ENCODE measurements at regions not wholly inside any gene's neighbourhood (a gene's known extent, or its start where the extent isn't known, plus 50 kb on each side); places are given as distances from the start of the nearest gene placed in this dataset.

DNA sequence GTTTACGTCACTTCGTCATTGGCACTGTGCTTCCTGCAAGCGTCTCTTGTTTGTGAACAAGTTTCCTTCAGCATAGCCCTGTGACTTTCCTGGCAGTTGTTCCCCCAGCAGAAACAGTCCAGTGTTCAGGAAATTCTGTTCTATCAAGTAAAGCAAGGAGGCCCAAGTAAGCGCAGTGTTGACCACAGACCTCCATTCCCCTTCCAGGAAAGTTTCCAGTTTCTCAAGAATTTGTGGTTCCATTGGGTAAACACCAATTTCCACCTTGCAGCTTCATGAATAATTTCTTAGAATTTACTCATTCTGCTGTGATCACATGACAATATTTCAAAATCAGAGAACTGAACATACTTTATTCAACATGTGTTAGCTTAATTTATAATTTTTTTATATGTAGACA is 88.5 kb upstream of the ETV3 start:
- TF ChIP-seq, protein P1, sequence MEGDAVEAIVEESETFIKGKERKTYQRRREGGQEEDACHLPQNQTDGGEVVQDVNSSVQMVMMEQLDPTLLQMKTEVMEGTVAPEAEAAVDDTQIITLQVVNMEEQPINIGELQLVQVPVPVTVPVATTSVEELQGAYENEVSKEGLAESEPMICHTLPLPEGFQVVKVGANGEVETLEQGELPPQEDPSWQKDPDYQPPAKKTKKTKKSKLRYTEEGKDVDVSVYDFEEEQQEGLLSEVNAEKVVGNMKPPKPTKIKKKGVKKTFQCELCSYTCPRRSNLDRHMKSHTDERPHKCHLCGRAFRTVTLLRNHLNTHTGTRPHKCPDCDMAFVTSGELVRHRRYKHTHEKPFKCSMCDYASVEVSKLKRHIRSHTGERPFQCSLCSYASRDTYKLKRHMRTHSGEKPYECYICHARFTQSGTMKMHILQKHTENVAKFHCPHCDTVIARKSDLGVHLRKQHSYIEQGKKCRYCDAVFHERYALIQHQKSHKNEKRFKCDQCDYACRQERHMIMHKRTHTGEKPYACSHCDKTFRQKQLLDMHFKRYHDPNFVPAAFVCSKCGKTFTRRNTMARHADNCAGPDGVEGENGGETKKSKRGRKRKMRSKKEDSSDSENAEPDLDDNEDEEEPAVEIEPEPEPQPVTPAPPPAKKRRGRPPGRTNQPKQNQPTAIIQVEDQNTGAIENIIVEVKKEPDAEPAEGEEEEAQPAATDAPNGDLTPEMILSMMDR (IDR thresholded peaks at IDR 0.05) = no peak
- no peak for TF ChIP-seq ZFX (IDR thresholded peaks at IDR 0.05; ENCODE audit: borderline replicate concordance)

Measured in 22Rv1 (cell line).